ENCODE measurements at regions not wholly inside any gene's neighbourhood (a gene's known extent, or its start where the extent isn't known, plus 50 kb on each side); places are given as distances from the start of the nearest gene placed in this dataset.
A peak's percentile ranks its signal among the peaks of the same experiment; 100 is the strongest.

- TF ChIP-seq REST (IDR thresholded peaks at IDR 0.05; ENCODE audit: unreplicated experiment) = no peak
- no peak for TF ChIP-seq ZNF114 (CRISPR knock-in tag; IDR thresholded peaks at IDR 0.05)
- TF ChIP-seq NANOG (IDR thresholded peaks at IDR 0.05; ENCODE audit: borderline replicate concordance) = no peak
- TF ChIP-seq EZH2phosphoT487 (IDR thresholded peaks at IDR 0.05; ENCODE audit: unreplicated experiment) = no peak
- TF ChIP-seq CTCF (conservative IDR thresholded peaks at IDR 0.05; ENCODE audit: low read depth in 2 of 2) = no peak
Observed at GRCh38 chr4:27594922-27595321, 734.3 kb downstream of the STIM2 start (continued).

- Histone ChIP-seq H3K27ac (ENCODE audit: low read depth) (no peak overlapping the region), H3K36me3 (ENCODE audit: insufficient read depth) (no peaks in the 10 kb centered on the region), H3K4me3 (no peak overlapping the region), H4K20me1 (replicated peaks; ENCODE audit: insufficient read depth) (no peaks in the 10 kb centered on the region), H3K9me2 (ENCODE audit: insufficient read depth) (no peaks in the 10 kb centered on the region), H3K4me2 (no peak overlapping the region), H3K79me2 (replicated peaks; ENCODE audit: insufficient read depth) (no peaks in the 10 kb centered on the region), H3K4me1 (ENCODE audit: insufficient read depth) (no peaks in the 10 kb centered on the region), H2AFZ (peak overlapping the region; percentile 24; the same call in 1 of the 2 replicates), H3F3A (replicated peaks; ENCODE audit: low read depth) (no peaks in the 10 kb centered on the region), H3K27me3 (ENCODE audit: insufficient read depth) (no peaks in the 10 kb centered on the region)
- Mint-ChIP-seq H3K4me3 (no peak overlapping the region), H3K27ac (no peak overlapping the region), H3K9me3 (no peaks in the 10 kb centered on the region), H3K27me3 (ENCODE audit: insufficient read depth, low read depth, poor library complexity) (peaks cover 1% of the 10 kb centered on the region), H3K36me3 (ENCODE audit: low read depth) (no peaks in the 10 kb centered on the region), H3K4me1 (no peaks in the 10 kb centered on the region)
- DNase-seq (ENCODE audit: low spot score) = no peak
- TF ChIP-seq ZNF462 (CRISPR knock-in tag; IDR thresholded peaks at IDR 0.05) (no peak), NANOG (IDR thresholded peaks at IDR 0.05; ENCODE audit: borderline replicate concordance) (no peak), CREB1 (CRISPR knock-in tag; IDR thresholded peaks at IDR 0.05; ENCODE audit: low read depth) (no peak), EZH2 (IDR thresholded peaks at IDR 0.05; ENCODE audit: low read depth, unreplicated experiment) (no peak), ZNF114 (CRISPR knock-in tag; IDR thresholded peaks at IDR 0.05) (no peak), POLR2AphosphoS5 (IDR thresholded peaks at IDR 0.05; ENCODE audit: low read depth) (no peak)
- no peak for ATAC-seq
Observed at GRCh38 chr4:27595571-27596360, 735.1 kb downstream of the STIM2 start.
